IPS-NIHi7 (cell line): ENCODE measurements at regions not wholly inside any gene's neighbourhood (a gene's known extent, or its start where the extent isn't known, plus 50 kb on each side); places are given as distances from the start of the nearest gene placed in this dataset.
"Not testable (repeated sequence)": the region's sequence is repeated elsewhere in the genome, so short reads cannot be mapped to it uniquely, and the experiment has no call there.

Experiments
- DNase-seq: peaks from one replicate; pipeline ENCODE4 v3.0.0; 2012; ENCODE audit warnings: mixed read lengths; ENCODE audit errors: extremely low spot score

DNA sequence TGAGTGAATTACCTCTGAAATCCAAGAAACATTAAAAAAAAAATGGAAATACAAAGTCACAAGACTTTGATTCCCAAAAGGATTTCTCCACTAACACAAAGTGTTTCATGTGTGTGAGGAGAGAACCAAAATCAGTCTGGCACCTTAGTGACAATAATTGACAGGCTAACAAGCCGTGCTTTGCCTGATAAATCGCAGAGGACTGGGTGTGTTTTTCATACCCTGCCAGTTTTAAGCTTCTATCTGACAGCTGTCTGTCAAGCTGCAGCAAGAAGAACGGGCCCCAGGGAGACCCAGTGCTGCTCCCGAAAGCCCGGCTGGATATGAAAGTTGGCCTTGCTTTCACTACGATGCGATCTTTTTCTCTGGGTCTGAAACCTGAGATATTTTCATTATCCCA lies 101.6 kb upstream of the KCNK2 start:
- no peak for DNase-seq

DNA sequence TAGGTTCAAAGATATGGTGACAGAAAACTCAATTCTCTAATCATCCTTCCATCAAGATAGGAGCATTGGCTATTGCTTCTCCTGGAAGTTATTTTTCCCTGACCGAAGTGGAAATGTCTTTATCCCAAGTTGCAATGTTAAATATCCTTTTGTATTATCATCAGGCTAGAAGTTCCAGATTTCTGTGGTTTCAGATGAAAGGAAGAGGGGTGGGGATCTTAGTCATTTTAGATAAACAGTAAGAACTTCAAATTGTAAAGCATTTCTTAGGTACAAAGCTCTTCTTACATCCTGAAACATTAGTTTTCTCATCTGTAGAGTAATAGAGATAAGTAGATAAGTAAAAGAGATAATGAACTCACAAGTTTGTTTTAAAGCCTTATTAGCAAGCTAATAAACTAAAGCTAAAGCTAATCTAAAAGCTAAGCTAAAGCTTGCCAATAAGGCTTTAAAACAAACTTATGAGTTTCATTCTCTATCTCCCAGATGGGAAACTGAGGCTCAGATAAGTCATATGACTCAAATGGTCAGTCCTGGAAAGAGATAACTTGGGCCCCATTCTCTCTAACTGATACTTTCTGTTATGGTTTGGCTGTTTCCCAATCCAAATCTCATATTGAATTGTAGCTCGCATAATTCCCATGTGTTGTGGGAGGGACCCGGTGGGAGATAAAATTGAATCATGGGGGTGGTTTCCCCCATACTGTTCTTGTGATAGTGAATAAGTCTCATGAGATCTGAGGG lies 99.2 kb upstream of the KCNK2 start:
- no peak for DNase-seq

DNA sequence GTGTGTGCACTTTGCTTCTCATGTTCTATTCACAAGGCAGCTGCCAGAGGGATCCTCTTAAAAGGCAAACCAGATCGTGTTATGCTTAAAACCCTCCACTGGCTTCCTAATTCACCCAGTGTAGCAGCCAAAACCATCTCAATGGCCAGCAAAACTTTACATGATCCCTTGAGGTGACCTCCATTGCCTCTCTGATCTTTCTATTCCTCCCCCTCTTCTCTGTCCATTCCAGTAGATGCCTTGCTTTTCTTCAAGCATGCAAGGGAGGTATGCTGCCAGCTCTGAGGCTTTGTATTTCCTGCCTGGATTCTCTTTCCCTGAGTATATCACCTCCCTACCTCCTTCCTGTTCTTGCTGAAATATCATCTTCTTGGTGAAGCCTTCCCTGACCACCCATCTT lies 93.2 kb upstream of the KCNK2 start:
- no peak for DNase-seq

GRCh38 chr1:214990619-214991018 lies 91.9 kb upstream of the KCNK2 start:
- DNase-seq = no peak

GRCh38 chr1:214991691-214992315 lies 90.7 kb upstream of the KCNK2 start:
- no peak for DNase-seq

DNA sequence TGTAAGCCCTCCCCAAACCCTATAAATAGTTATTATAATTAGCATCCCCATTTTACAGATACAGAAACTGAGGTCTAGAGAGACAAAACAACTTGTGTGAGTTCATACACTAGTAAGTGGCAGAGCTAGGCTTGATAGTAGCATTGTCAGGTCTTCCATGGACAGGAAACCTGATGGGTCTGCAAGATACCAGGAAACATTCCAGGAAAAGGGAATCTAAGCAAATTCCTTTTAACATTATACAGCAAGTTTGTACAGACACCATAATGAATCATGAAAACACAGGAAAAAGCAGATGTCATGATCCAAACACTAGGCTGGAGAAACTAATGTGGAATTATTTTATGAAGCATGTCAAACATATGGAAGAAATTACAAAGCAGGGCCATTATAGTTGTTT lies 89.1 kb upstream of the KCNK2 start:
- no peak for DNase-seq

GRCh38 chr1:214997685-214998084 lies 84.9 kb upstream of the KCNK2 start:
- DNase-seq = no peak

GRCh38 chr1:215001419-215002021 lies 81.0 kb upstream of the KCNK2 start:
- no peak for DNase-seq

DNA sequence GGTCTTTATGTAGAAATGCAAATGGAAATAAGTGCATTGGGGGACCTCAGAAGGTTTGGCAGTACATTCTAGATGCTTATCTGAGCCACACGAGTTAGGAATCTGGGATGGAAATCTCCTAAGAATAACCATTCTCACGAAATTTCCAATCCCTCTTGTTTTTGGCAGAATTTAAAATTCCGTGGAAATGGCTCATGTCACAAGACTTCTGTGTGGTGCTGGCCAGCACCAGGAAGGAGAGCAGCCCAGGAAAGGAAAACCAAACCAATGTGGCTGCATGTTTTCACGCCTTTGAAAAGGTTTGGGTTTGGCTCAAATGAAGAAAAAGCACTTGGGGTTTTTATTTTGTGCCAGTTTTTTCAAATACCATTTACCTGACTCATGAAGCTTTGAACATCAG lies 80.1 kb upstream of the KCNK2 start:
- no peak for DNase-seq

DNA sequence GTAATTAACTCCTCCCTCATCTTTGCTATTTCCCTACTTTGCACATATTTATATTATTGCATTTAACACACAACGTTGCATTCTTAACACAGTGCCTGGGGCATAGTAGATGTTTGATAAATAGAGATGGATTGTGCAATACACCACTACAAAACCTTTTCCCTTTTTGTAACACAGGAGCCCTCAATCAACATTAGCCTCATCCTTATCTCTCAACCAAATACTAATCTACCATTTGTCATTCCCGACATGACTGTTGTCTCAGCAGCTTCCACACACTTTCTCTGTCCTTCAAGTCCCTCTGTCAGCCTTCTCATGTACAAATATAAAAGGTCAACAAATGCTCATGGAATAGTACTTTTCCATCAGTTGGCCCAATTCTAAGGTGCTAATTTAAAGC lies 78.9 kb upstream of the KCNK2 start:
- DNase-seq = no peak

DNA sequence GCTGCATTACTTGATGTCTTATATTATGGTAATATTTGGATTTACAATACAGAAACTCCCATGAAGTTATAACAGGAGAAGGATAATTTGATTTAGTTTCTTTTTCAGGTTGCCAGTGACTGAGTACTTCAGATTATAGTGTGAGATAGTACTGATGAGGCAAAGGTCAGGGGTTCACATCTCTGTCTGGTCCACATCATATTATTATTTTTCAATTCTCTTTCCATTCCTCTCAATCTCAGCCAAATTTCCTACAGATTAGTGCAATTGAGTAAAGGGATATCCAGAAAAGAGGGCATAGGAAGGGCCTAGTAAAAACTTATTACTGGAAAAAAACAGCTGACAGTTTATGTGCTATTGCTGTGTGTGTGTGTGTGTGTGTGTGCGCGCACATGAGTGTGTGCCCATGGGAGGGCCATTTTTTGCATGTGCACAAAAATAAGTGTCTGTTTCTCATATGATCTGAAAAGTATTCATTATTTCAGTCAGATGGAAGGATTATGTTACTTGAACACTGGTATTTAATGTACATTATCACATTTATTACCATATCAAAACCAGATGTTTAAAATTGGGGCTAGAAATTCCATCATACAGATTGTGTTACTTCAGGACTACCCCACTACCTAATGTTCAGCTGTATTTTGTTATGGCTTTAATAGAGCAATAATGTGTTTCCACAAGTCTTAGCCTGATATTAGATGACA lies 78.3 kb upstream of the KCNK2 start:
- DNase-seq = no peak

DNA sequence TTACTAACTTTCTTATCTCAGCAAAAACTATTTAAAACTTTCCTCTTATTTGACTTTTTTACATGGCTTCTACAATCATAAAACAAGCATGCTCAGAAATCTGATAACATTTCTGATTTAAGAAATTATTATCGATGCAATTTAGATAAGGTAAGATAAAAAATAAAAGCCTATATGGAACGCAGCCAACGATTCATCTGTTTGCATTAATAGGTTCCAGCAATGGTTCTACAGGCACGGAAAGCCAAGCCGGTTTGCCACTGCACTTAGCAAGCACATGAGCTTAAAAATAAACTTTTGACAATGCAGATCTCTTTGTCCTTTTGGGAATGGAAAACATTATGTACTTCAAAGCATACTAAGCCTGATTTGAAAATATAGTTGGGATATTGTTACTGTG lies 77.5 kb upstream of the KCNK2 start:
- no peak for DNase-seq

DNA sequence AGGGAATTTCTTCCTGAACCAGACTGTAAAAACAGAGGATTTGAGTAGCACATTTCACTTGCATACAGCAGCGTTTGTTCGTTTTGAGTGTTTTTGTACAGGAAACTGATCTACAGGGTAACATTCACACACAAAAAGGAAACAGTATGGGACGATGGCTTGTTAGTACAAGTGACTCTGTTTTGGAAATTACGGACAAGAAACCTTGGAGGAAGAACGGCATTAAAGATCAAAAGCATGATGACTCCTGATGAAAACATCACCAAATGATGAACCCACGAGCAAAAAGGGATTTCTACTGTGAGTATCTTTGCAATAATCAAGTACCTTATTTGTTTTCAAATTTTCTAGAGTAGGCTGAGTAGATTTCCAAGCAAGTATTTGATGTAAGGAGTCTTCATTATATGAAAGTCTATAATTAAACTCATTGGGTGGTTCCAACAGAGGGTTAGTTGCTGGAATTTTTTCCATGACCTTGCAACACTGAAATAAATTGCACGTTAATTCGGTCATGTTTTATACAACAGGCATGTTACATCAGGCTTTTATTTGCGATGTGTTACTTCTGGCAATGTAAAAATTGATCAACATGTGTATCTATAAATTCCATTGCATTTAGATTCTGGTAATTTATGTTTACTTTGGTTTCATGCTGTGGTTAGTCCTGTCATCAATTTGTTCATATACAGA lies 76.7 kb upstream of the KCNK2 start:
- DNase-seq = no peak

- no peak for DNase-seq
Measured at GRCh38 chr1:215007880-215008279, 74.7 kb upstream of the KCNK2 start.

- DNase-seq = no peak
Measured at GRCh38 chr1:215018555-215018954, 64.0 kb upstream of the KCNK2 start.

- DNase-seq = no peak
Measured at GRCh38 chr1:215022204-215022603, 60.3 kb upstream of the KCNK2 start.

DNA sequence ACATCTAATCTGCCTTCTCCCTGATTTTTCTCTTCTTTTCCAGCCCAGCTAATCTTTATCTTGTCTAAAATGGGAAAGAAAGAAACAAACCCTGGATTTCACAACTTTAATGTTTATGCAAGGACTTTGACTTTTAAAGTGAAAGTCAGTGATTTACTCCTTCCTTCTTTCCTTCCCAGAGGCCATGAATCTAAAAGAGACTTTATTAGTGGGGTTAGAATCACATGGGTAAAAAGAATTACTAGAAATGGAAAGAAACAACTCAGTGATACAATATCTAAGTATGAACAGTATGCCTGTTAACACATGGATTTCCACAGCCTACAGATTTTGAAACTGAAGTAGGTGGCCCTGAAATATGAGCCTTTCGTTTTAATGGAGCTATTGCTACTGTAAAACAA lies 59.8 kb upstream of the KCNK2 start:
- no peak for DNase-seq

DNA sequence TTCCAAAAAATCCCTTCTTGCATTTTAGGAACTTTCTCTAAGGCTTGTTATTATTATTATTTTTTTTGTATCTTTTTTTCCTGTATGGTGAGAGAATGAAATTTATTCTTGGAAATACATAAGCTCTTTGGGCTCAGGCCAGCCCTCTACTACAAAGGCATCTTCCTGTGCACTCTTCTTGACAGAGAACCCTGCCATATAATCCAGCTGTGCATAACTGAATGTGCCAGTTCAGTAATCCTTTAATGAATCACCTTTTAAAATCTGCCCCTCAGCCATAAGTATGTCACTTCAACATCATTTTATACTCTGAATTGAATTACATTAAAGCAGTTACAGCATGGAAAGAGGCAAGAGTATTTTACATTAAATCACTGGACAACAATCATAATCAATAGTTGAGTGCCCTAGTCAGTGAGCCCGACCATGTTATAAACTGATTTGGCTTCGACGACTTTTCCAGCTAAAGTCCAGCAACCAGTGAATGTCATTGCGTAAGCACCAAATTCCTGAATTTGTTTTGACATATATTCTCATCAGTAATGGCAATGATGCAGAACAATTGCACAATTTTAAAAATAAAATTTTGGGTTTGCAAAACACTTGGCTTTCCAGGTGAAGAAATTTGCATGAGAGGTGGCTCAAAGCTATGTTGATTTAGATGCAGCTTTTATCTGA lies 59.2 kb upstream of the KCNK2 start:
- no peak for DNase-seq

- DNase-seq = no peak
Measured at GRCh38 chr1:215028954-215029353, 53.6 kb upstream of the KCNK2 start.

- DNase-seq = not testable (repeated sequence)
Measured at GRCh38 chr1:215030581-215030980, 52.0 kb upstream of the KCNK2 start.

- no peak for DNase-seq
Measured at GRCh38 chr1:215031392-215031791, 51.1 kb upstream of the KCNK2 start.
